Naive thymus-derived CD8-positive, alpha-beta T cell (primary cell): ENCODE measurements at regions not wholly inside any gene's neighbourhood (a gene's known extent, or its start where the extent isn't known, plus 50 kb on each side); places are given as distances from the start of the nearest gene placed in this dataset.
A peak's percentile ranks its signal among the peaks of the same experiment; 100 is the strongest.

Source experiments
- ATAC-seq, 2 donors: fragments of 150-1000 bp; cut with Tn5 transposase in 1 of 2; sonication (Bioruptor Pico), chemical (Tn5 transposase) in 1 of 2; 1 replicate in 1 of 2; 2 replicates in 1 of 2; pipeline ENCODE4 v1.10.0; 2021; ENCODE audit warnings: mild to moderate bottlenecking in 2 of 2, moderate library complexity in 2 of 2
- POLR2A ChIA-PET: fragments of 350-600 bp; sonication (Branson Sonifier 250); formaldehyde crosslinking; loops from one replicate; lab custom pipeline; 2021; ENCODE audit warnings: antibody characterized with exemption; lab: Charles Lee
- DNase-seq, 10 donors: peaks; one replicate each; pipeline versions ENCODE4 v3.0.0 to v3.0.0-alpha.2; 2020 to 2022
- H3K27ac Mint-ChIP-seq, 10 donors: one replicate each; pipeline ENCODE4 v1.8.0; 2020 to 2022; ENCODE audit warnings: mild to moderate bottlenecking in 10 of 10, mixed read lengths in 10 of 10, moderate library complexity in 4 of 10, inconsistent platforms in 1 of 10
- H3K27me3 Mint-ChIP-seq, 5 donors: one replicate each; pipeline ENCODE4 v1.8.0; 2021 to 2022; ENCODE audit warnings: mixed read lengths in 5 of 5
- H3K36me3 Mint-ChIP-seq, 3 donors: one replicate each; pipeline ENCODE4 v1.8.0; 2020 to 2022; ENCODE audit warnings: mixed read lengths in 3 of 3, mild to moderate bottlenecking in 2 of 3, inconsistent platforms in 1 of 3
- H3K4me1 Mint-ChIP-seq, 4 donors: one replicate each; pipeline ENCODE4 v1.8.0; 2021 to 2022; ENCODE audit warnings: mixed read lengths in 4 of 4
- H3K4me3 Mint-ChIP-seq, 10 donors: one replicate each; pipeline ENCODE4 v1.8.0; 2020 to 2022; ENCODE audit warnings: mild to moderate bottlenecking in 10 of 10, mixed read lengths in 10 of 10, moderate library complexity in 6 of 10, inconsistent platforms in 1 of 10
- H3K9me3 Mint-ChIP-seq, 9 donors: one replicate each; pipeline ENCODE4 v1.8.0; 2020 to 2022; ENCODE audit warnings: mixed read lengths in 9 of 9, mild to moderate bottlenecking in 3 of 9, inconsistent platforms in 1 of 9, moderate library complexity in 1 of 9

- POLR2A ChIA-PET: no interaction called here
- Mint-ChIP-seq H3K27me3 (no peaks in the 10 kb centered on the region), H3K4me1 (peaks cover 0 to 3% (median under 1%) of the 10 kb centered on the region in 4 donors)
These were observed 61.7 kb upstream of the PSD2 start for GRCh38 chr5:139733698-139734538.

GRCh38 chr5:139734539-139734916, 61.1 kb upstream of the PSD2 start:
- ATAC-seq (no peak), DNase-seq (peak in 1 of 10 donors; percentile 21)
- POLR2A ChIA-PET: no interaction called here
- Mint-ChIP-seq H3K36me3 (no peaks in the 10 kb centered on the region), H3K4me3 (no peak overlapping the region), H3K9me3 (no peaks in the 10 kb centered on the region), H3K27me3 (no peaks in the 10 kb centered on the region), H3K27ac (no peak overlapping the region), H3K4me1 (peaks cover 0 to 4% (median 1%) of the 10 kb centered on the region in 4 donors)

More at GRCh38 chr5:139733698-139734538, 61.7 kb upstream of the PSD2 start:
- peak in 1 of 10 donors; percentile 59 for DNase-seq
- Mint-ChIP-seq H3K4me3 (no peak overlapping the region), H3K9me3 (no peaks in the 10 kb centered on the region), H3K27ac (no peak overlapping the region), H3K36me3 (no peaks in the 10 kb centered on the region)
- no peak for ATAC-seq

GRCh38 chr5:139738193-139739149, 57.1 kb upstream of the PSD2 start:
- H3K27ac Mint-ChIP-seq: peak overlapping the region in 2 of 10 donors; percentile 35 to 45
- no peaks in the 10 kb centered on the region for H3K27me3 Mint-ChIP-seq
- DNase-seq (no peak), ATAC-seq (no peak)
- H3K4me3 Mint-ChIP-seq: no peak overlapping the region
- POLR2A ChIA-PET: no interaction called here
- peaks cover 0 to 23% (median 13%) of the 10 kb centered on the region in 4 donors for H3K4me1 Mint-ChIP-seq
- no peaks in the 10 kb centered on the region for H3K36me3 Mint-ChIP-seq
- H3K9me3 Mint-ChIP-seq: no peaks in the 10 kb centered on the region

DNA sequence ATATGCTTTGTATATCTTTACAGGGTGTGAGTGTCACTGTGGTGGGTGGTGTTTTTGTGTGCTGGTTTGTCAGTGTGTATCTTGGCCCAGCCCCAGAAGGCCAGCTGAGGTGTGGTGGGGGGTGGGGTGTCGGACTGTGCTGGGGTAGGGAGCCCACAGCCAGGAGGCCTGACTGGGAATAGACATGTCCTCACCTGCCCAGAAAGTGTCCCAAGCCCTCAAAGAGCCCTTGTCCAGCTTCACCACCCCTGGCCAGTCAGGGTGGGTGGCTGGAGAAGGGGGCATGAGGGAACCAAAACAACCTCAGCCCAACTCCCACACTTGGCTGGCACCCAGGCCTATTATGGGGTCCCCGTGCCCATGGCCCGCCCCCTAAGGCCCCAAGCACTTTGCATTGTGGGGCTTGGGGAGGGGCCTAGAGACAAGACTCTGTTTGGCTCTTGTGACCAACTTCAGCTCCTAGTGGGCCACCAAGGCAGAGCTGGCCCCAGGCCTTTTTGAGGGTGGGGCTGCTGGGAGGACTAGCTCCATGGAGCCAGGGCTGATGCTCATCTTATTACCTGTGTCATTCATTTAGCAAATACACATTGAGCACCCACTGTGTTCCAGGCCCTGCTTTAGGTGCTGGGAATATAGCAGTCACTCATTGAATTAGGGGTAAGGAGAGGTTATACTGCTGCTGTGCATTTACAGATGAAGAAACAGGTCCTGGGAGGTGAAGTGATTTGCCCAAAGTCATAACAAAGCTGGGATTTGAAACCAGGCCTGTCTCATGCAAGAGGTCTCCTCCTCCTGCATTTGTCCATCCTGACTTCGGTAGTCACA, 56.2 kb upstream of the PSD2 start:
- no peak for ATAC-seq
- no peak for DNase-seq
- Mint-ChIP-seq H3K27me3 (no peaks in the 10 kb centered on the region), H3K4me1 (peaks cover 1 to 23% (median 13%) of the 10 kb centered on the region in 4 donors), H3K36me3 (no peaks in the 10 kb centered on the region), H3K4me3 (no peak overlapping the region), H3K9me3 (no peaks in the 10 kb centered on the region), H3K27ac (peak overlapping the region in 1 of 10 donors; percentile 45)
- POLR2A ChIA-PET: no interaction called here

GRCh38 chr5:139740138-139740991, 55.2 kb upstream of the PSD2 start:
- Mint-ChIP-seq H3K4me1 (peaks cover 1 to 27% (median 13%) of the 10 kb centered on the region in 4 donors), H3K27me3 (no peaks in the 10 kb centered on the region), H3K27ac (no peak overlapping the region), H3K36me3 (no peaks in the 10 kb centered on the region), H3K9me3 (no peaks in the 10 kb centered on the region), H3K4me3 (no peak overlapping the region)
- ATAC-seq (no peak), DNase-seq (no peak)
- POLR2A ChIA-PET: no interaction called here

DNA sequence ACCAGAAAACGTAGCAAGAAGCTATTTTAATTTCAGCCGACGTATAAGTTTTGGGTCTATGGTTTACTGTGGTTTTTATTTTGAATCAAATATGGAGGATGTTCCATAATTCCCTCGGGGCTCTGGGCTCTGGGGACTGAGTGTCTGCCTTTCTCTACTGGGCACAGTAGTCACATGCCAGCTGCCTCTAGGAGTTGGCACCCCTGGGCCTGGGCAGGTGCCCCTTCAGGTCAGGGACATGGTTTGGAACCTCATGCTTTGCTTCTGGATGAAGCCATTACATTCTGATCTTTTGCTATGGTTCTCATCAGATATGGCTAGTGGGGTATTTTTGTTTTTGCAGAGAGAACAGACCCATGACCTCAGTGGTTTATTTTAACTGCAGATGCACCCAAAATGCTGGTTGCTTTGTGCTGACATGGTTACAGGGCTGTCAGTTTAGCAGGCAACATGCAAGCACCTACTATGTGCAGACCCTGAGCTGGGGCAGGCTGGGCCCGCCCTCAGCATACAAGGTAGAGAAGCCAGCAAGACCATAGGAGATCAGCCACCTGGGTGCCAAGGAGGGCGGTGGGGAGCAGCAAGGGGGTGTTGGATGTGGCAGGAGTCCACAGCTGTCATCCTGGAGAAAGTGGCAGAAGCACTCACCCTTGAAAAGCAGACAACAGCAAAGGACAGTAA, 54.5 kb upstream of the PSD2 start:
- ATAC-seq (no peak), DNase-seq (no peak)
- Mint-ChIP-seq H3K27me3 (no peaks in the 10 kb centered on the region), H3K4me3 (no peak overlapping the region), H3K9me3 (no peaks in the 10 kb centered on the region), H3K27ac (peak overlapping the region in 1 of 10 donors; percentile 16), H3K4me1 (peaks cover 5 to 31% (median 14%) of the 10 kb centered on the region in 4 donors), H3K36me3 (no peaks in the 10 kb centered on the region)
- POLR2A ChIA-PET: no interaction called here

DNA sequence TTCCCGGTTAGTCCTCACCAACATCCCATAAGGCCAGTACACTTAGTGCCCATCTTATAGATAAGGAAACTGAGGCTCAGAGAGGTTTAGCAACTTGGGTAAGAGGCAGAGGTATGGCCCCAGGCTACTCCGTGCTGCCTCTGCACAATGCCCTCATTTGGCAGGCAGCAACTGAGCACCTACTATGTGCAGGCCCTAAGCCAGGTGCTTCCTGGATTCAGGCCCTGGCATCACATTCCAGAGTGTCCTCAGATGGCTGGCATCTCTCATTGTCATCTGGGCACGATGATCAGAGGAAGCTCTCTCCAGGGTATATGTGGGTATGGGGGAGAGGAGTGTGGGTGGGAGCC, 53.8 kb upstream of the PSD2 start:
- Mint-ChIP-seq H3K27me3 (no peaks in the 10 kb centered on the region), H3K9me3 (no peaks in the 10 kb centered on the region), H3K4me1 (peaks cover 6 to 32% (median 16%) of the 10 kb centered on the region in 4 donors), H3K4me3 (no peak overlapping the region), H3K27ac (no peak overlapping the region), H3K36me3 (no peaks in the 10 kb centered on the region)
- POLR2A ChIA-PET: no interaction called here
- ATAC-seq (no peak), DNase-seq (peak in 1 of 10 donors; percentile 37)

GRCh38 chr5:139742173-139742903, 53.3 kb upstream of the PSD2 start:
- Mint-ChIP-seq H3K27ac (peak overlapping the region in 2 of 10 donors; percentile 47 to 81), H3K36me3 (no peaks in the 10 kb centered on the region), H3K4me1 (peaks cover 9 to 36% (median 21%) of the 10 kb centered on the region in 4 donors), H3K4me3 (no peak overlapping the region), H3K27me3 (peaks cover 0 to 2% (median 0%) of the 10 kb centered on the region in 5 donors), H3K9me3 (no peaks in the 10 kb centered on the region)
- POLR2A ChIA-PET: no interaction called here
- peak in 1 of 10 donors; percentile 32 for DNase-seq
- ATAC-seq: no peak

GRCh38 chr5:139743001-139743771, 52.4 kb upstream of the PSD2 start:
- no peak for DNase-seq
- H3K36me3 Mint-ChIP-seq: no peaks in the 10 kb centered on the region
- POLR2A ChIA-PET: no interaction called here
- H3K9me3 Mint-ChIP-seq: no peaks in the 10 kb centered on the region
- no peak for ATAC-seq
- H3K27me3 Mint-ChIP-seq: peaks cover 0 to 3% (median 1%) of the 10 kb centered on the region in 5 donors
- peak overlapping the region in 3 of 10 donors; percentile 2 to 47 (median 9) for H3K27ac Mint-ChIP-seq
- no peak overlapping the region for H3K4me3 Mint-ChIP-seq
- H3K4me1 Mint-ChIP-seq: peaks cover 14 to 39% (median 25%) of the 10 kb centered on the region in 4 donors

GRCh38 chr5:139743804-139744203, 51.8 kb upstream of the PSD2 start:
- ATAC-seq (no peak), DNase-seq (no peak)
- H3K36me3 Mint-ChIP-seq: no peaks in the 10 kb centered on the region
- H3K27me3 Mint-ChIP-seq: peaks cover 0 to 5% (median 4%) of the 10 kb centered on the region in 5 donors
- no peak overlapping the region for H3K27ac Mint-ChIP-seq
- H3K4me3 Mint-ChIP-seq: no peak overlapping the region
- peaks cover 18 to 46% (median 30%) of the 10 kb centered on the region in 4 donors for H3K4me1 Mint-ChIP-seq
- no peaks in the 10 kb centered on the region for H3K9me3 Mint-ChIP-seq
- POLR2A ChIA-PET: no interaction called here
